Liver (tissue), 8 donors: ENCODE measurements at regions not wholly inside any gene's neighbourhood (a gene's known extent, or its start where the extent isn't known, plus 50 kb on each side); places are given as distances from the start of the nearest gene placed in this dataset.

ENCODE experiments used
- DNase-seq: peaks from one replicate; pipeline ENCODE4 v3.0.0-alpha.2; 2017; ENCODE audit warnings: low spot score
- H3K27ac ChIP-seq, 2 donors: one replicate each; pipeline ENCODE4 v1.7.0; 2013; ENCODE audit warnings: inconsistent platforms in 2 of 2, low read length in 2 of 2, control low read depth in 1 of 2, low read depth in 1 of 2, mild to moderate bottlenecking in 1 of 2
- H3K27me3 ChIP-seq, 4 donors: one replicate each; pipeline versions ENCODE4 v1.6.1 to v1.7.0; 2013; ENCODE audit warnings: low read length in 3 of 4, inconsistent platforms in 1 of 4, mild to moderate bottlenecking in 1 of 4, moderate library complexity in 1 of 4; ENCODE audit not compliant: control insufficient read depth in 4 of 4, insufficient read depth in 4 of 4
- H3K36me3 ChIP-seq, 4 donors: one replicate each; pipeline versions ENCODE4 v1.6.1 to v1.7.0; 2013; ENCODE audit warnings: low read length in 3 of 4, mild to moderate bottlenecking in 3 of 4, low read depth in 1 of 4, moderate library complexity in 1 of 4; ENCODE audit not compliant: control insufficient read depth in 4 of 4, insufficient read depth in 3 of 4
- H3K4me1 ChIP-seq, 4 donors: one replicate each; pipeline versions ENCODE4 v1.6.1 to v1.7.0; 2013; ENCODE audit warnings: low read length in 3 of 4, mild to moderate bottlenecking in 3 of 4, moderate library complexity in 1 of 4; ENCODE audit not compliant: control insufficient read depth in 4 of 4, insufficient read depth in 4 of 4
- H3K4me3 ChIP-seq, 3 donors: one replicate each; pipeline versions ENCODE4 v1.6.1 to v1.7.0; 2013; ENCODE audit warnings: low read length in 3 of 3, control low read depth in 1 of 3, low read depth in 1 of 3, mild to moderate bottlenecking in 1 of 3
- H3K9ac ChIP-seq, 2 donors: one replicate each; pipeline ENCODE4 v1.7.0; 2013; ENCODE audit warnings: low read length in 2 of 2, mild to moderate bottlenecking in 2 of 2, moderate library complexity in 2 of 2, control low read depth in 1 of 2, low read depth in 1 of 2
- H3K9me3 ChIP-seq, 4 donors: one replicate each; pipeline versions ENCODE4 v1.6.1 to v1.7.0; 2013; ENCODE audit warnings: low read length in 3 of 4; ENCODE audit not compliant: control insufficient read depth in 4 of 4
- EGR1 ChIP-seq, 2 donors: IDR thresholded peaks; 2 replicates each; pipeline ENCODE4 v1.6.1; 2016 to 2018; ENCODE audit warnings: antibody characterized with exemption in 2 of 2, low read depth in 2 of 2
- FOXA1 ChIP-seq: IDR thresholded peaks from 2 replicates; pipeline ENCODE4 v1.6.1; 2016; ENCODE audit warnings: antibody characterized with exemption
- FOXA2 ChIP-seq: IDR thresholded peaks from 2 replicates; pipeline ENCODE4 v1.6.1; 2016; ENCODE audit warnings: antibody characterized with exemption
- GABPA ChIP-seq, 2 donors: IDR thresholded peaks in 1 of 2; conservative IDR thresholded peaks in 1 of 2; 2 replicates each; pipeline ENCODE4 v1.6.1; 2016; ENCODE audit warnings: antibody characterized with exemption in 2 of 2, mild to moderate bottlenecking in 1 of 2, moderate library complexity in 1 of 2
- HNF4A ChIP-seq, 2 donors: conservative IDR thresholded peaks; 2 replicates each; pipeline ENCODE4 v1.6.1; 2016; ENCODE audit warnings: antibody characterized with exemption in 2 of 2, mild to moderate bottlenecking in 2 of 2
- HNF4G ChIP-seq: IDR thresholded peaks from 2 replicates; pipeline ENCODE4 v1.6.1; 2016; ENCODE audit warnings: antibody characterized with exemption
- JUND ChIP-seq, 2 donors: IDR thresholded peaks; 2 replicates each; pipeline ENCODE4 v1.6.1; 2016; ENCODE audit warnings: antibody characterized with exemption in 2 of 2
- NR2F2 ChIP-seq: IDR thresholded peaks from 2 replicates; pipeline ENCODE4 v1.6.1; 2016; ENCODE audit warnings: antibody characterized with exemption
- RAD21 ChIP-seq, 2 donors: IDR thresholded peaks; 2 replicates each; pipeline ENCODE4 v1.6.1; 2016; ENCODE audit warnings: antibody characterized with exemption in 2 of 2, mild to moderate bottlenecking in 2 of 2
- RXRA ChIP-seq, 2 donors: IDR thresholded peaks; 2 replicates each; pipeline ENCODE4 v1.6.1; 2017 to 2018; ENCODE audit warnings: antibody characterized with exemption in 2 of 2, mild to moderate bottlenecking in 1 of 2
- SP1 ChIP-seq: IDR thresholded peaks from 2 replicates; pipeline ENCODE4 v1.6.1; 2018; ENCODE audit warnings: antibody characterized with exemption, mild to moderate bottlenecking
- TAF1 ChIP-seq: conservative IDR thresholded peaks from 2 replicates; pipeline ENCODE4 v1.6.1; 2016; ENCODE audit warnings: antibody characterized with exemption, mild to moderate bottlenecking
- YY1 ChIP-seq: IDR thresholded peaks from 2 replicates; pipeline ENCODE4 v1.6.1; 2016; ENCODE audit warnings: antibody characterized with exemption, mild to moderate bottlenecking
- WGBS: extraction: QIAGEN DNeasy Blood & Tissue Kit; methylation state at CpG from one replicate; pipeline ENCODE4 v1.1.7; 2013; 5-methylcytosine and 5-hydroxymethylcytosine counted together
- TF ChIP-seq, protein P1 (sequence below): IDR thresholded peaks from 2 replicates; pipeline ENCODE4 v1.6.1; 2016; ENCODE audit warnings: antibody characterized with exemption, mild to moderate bottlenecking
- TF ChIP-seq, protein P2 (sequence below): IDR thresholded peaks from 2 replicates; pipeline ENCODE4 v1.6.1; 2016; ENCODE audit warnings: antibody characterized with exemption
- TF ChIP-seq, protein P3 (sequence below): IDR thresholded peaks from 2 replicates; pipeline ENCODE4 v1.6.1; 2016; ENCODE audit warnings: antibody characterized with exemption
- TF ChIP-seq, protein P4 (sequence below): IDR thresholded peaks from 2 replicates; pipeline ENCODE4 v1.6.1; 2016; ENCODE audit warnings: antibody characterized with exemption
- TF ChIP-seq, protein P5 (sequence below): fragments of 150-350 bp; IDR thresholded peaks from 2 replicates; pipeline ENCODE4 v1.5.1; 2017; ENCODE audit warnings: improper control_type of control experiment, low read depth, low read length; ENCODE audit not compliant: missing input control
- donor health status: healthy.
- donor health status: healthy.
- donor health status: healthy.
- donor health status: healthy.
- donor health status: healthy.

DNA sequence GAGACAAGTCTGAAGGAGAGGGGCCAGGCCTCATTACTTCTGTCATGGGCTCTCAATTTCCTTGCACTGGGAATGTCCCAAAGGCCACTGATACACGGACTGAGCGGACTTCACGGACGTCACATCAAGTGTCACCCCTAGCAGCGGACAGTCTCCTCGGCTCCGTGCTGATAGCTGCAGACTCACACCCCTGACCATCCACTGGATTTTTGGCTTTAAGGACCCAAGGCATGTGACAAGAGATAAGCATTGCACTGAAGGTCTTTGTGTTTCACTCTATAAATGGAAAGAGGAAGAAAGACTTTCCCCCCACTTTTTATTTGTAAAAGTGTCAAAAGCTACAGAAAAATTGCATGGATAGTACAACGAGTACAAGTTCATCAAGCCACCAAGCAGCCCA is 200.4 kb upstream of the FGGY start:
- TF ChIP-seq FOXA2, result no peak
- TF ChIP-seq, protein P1, sequence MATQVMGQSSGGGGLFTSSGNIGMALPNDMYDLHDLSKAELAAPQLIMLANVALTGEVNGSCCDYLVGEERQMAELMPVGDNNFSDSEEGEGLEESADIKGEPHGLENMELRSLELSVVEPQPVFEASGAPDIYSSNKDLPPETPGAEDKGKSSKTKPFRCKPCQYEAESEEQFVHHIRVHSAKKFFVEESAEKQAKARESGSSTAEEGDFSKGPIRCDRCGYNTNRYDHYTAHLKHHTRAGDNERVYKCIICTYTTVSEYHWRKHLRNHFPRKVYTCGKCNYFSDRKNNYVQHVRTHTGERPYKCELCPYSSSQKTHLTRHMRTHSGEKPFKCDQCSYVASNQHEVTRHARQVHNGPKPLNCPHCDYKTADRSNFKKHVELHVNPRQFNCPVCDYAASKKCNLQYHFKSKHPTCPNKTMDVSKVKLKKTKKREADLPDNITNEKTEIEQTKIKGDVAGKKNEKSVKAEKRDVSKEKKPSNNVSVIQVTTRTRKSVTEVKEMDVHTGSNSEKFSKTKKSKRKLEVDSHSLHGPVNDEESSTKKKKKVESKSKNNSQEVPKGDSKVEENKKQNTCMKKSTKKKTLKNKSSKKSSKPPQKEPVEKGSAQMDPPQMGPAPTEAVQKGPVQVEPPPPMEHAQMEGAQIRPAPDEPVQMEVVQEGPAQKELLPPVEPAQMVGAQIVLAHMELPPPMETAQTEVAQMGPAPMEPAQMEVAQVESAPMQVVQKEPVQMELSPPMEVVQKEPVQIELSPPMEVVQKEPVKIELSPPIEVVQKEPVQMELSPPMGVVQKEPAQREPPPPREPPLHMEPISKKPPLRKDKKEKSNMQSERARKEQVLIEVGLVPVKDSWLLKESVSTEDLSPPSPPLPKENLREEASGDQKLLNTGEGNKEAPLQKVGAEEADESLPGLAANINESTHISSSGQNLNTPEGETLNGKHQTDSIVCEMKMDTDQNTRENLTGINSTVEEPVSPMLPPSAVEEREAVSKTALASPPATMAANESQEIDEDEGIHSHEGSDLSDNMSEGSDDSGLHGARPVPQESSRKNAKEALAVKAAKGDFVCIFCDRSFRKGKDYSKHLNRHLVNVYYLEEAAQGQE, result no peak
- TF ChIP-seq, protein P2, sequence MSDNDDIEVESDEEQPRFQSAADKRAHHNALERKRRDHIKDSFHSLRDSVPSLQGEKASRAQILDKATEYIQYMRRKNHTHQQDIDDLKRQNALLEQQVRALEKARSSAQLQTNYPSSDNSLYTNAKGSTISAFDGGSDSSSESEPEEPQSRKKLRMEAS, result no peak
- no peak for TF ChIP-seq RXRA (IDR thresholded peaks at IDR 0.05)
- TF ChIP-seq, protein P3, sequence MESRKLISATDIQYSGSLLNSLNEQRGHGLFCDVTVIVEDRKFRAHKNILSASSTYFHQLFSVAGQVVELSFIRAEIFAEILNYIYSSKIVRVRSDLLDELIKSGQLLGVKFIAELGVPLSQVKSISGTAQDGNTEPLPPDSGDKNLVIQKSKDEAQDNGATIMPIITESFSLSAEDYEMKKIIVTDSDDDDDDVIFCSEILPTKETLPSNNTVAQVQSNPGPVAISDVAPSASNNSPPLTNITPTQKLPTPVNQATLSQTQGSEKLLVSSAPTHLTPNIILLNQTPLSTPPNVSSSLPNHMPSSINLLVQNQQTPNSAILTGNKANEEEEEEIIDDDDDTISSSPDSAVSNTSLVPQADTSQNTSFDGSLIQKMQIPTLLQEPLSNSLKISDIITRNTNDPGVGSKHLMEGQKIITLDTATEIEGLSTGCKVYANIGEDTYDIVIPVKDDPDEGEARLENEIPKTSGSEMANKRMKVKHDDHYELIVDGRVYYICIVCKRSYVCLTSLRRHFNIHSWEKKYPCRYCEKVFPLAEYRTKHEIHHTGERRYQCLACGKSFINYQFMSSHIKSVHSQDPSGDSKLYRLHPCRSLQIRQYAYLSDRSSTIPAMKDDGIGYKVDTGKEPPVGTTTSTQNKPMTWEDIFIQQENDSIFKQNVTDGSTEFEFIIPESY, result no peak
- no peak for TF ChIP-seq SP1
- no peak for TF ChIP-seq EGR1 (IDR thresholded peaks at IDR 0.05; ENCODE audit: low read depth in 2 of 2)
- no peak for TF ChIP-seq RAD21 (IDR thresholded peaks at IDR 0.05)
- TF ChIP-seq, protein P4, sequence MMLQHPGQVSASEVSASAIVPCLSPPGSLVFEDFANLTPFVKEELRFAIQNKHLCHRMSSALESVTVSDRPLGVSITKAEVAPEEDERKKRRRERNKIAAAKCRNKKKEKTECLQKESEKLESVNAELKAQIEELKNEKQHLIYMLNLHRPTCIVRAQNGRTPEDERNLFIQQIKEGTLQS, result no peak
- TF ChIP-seq GABPA (IDR thresholded peaks at IDR 0.05 in 1 of 2, conservative IDR thresholded peaks at IDR 0.05 in 1 of 2), result no peak
- no peak for TF ChIP-seq YY1
- TF ChIP-seq HNF4G, result no peak
- TF ChIP-seq TAF1, result no peak
- TF ChIP-seq FOXA1, result no peak
- TF ChIP-seq, protein P5, sequence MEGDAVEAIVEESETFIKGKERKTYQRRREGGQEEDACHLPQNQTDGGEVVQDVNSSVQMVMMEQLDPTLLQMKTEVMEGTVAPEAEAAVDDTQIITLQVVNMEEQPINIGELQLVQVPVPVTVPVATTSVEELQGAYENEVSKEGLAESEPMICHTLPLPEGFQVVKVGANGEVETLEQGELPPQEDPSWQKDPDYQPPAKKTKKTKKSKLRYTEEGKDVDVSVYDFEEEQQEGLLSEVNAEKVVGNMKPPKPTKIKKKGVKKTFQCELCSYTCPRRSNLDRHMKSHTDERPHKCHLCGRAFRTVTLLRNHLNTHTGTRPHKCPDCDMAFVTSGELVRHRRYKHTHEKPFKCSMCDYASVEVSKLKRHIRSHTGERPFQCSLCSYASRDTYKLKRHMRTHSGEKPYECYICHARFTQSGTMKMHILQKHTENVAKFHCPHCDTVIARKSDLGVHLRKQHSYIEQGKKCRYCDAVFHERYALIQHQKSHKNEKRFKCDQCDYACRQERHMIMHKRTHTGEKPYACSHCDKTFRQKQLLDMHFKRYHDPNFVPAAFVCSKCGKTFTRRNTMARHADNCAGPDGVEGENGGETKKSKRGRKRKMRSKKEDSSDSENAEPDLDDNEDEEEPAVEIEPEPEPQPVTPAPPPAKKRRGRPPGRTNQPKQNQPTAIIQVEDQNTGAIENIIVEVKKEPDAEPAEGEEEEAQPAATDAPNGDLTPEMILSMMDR, result no peak
- no peak for TF ChIP-seq JUND (IDR thresholded peaks at IDR 0.05)
- TF ChIP-seq NR2F2, result no peak
- no peak for TF ChIP-seq HNF4A (conservative IDR thresholded peaks at IDR 0.05)
- Histone ChIP-seq H3K4me1 (no peaks in the 10 kb centered on the region), H3K27me3 (no peaks in the 10 kb centered on the region), H3K36me3 (no peaks in the 10 kb centered on the region), H3K9me3 (no peaks in the 10 kb centered on the region), H3K4me3 (no peak overlapping the region), H3K27ac (no peak overlapping the region), H3K9ac (no peak overlapping the region)
- no peak for DNase-seq
- WGBS, result 79% methylated on average over 8 of the region's 8 CpGs
